Ishikawa (cell line): ENCODE measurements at regions not wholly inside any gene's neighbourhood (a gene's known extent, or its start where the extent isn't known, plus 50 kb on each side); places are given as distances from the start of the nearest gene placed in this dataset.

Experiments used
- RAD21 ChIP-seq: IDR thresholded peaks from 2 replicates; pipeline ENCODE4 v1.6.1; 2012; ENCODE audit warnings: low read depth
- REST ChIP-seq: IDR thresholded peaks from 2 replicates; pipeline ENCODE4 v1.6.1; 2012; ENCODE audit warnings: low read depth, mild to moderate bottlenecking
- TAF1 ChIP-seq: IDR thresholded peaks from 2 replicates; pipeline ENCODE4 v1.6.1; 2012; ENCODE audit warnings: low read depth, mild to moderate bottlenecking
- USF1 ChIP-seq: IDR thresholded peaks from 2 replicates; pipeline ENCODE4 v1.6.1; 2012

GRCh38 chr15:77901921-77902750 is 175.4 kb downstream of the TBC1D2B start:
- no peak for TF ChIP-seq RAD21
- no peak for TF ChIP-seq TAF1
- TF ChIP-seq REST = no peak
- TF ChIP-seq USF1 = no peak
